MCF 10A (cell line): ENCODE measurements at regions not wholly inside any gene's neighbourhood (a gene's known extent, or its start where the extent isn't known, plus 50 kb on each side); places are given as distances from the start of the nearest gene placed in this dataset.

Experiments used
- BruUV-seq: library from RNA; stranded (reverse); fragments of 400-500 nt; replicated peaks from 2 replicates; lab custom pipeline; 2021; lab: Mats Ljungman, UMichigan
- CTCF ChIA-PET: fragments of 300-600 bp; sonication (Branson Sonifier 250); formaldehyde crosslinking; extraction: SDS; loops from one replicate; lab custom pipeline; 2021; ENCODE audit warnings: antibody characterized with exemption, inconsistent platforms; lab: Yijun Ruan, JAX
- POLR2A ChIA-PET: fragments of 300-600, 350-650 bp; sonication (Branson Sonifier 250); formaldehyde crosslinking; extraction: SDS; loops from one replicate; lab custom pipeline; 2020; ENCODE audit warnings: antibody characterized with exemption, inconsistent platforms; lab: Yijun Ruan, JAX
- DNase-seq: peaks from one replicate; pipeline ENCODE4 v3.0.0-alpha.2; 2018; ENCODE audit not compliant: unreplicated experiment
- H3K27ac Mint-ChIP-seq: one replicate; pipeline ENCODE4 v1.8.0; 2022; ENCODE audit warnings: mild to moderate bottlenecking, low read depth, mixed read lengths; ENCODE audit not compliant: unreplicated experiment
- H3K27me3 Mint-ChIP-seq: one replicate; pipeline ENCODE4 v1.8.0; 2022; ENCODE audit warnings: mixed read lengths; ENCODE audit not compliant: insufficient read depth, unreplicated experiment
- H3K36me3 Mint-ChIP-seq: one replicate; pipeline ENCODE4 v1.8.0; 2022; ENCODE audit warnings: mild to moderate bottlenecking, moderate library complexity, mixed read lengths; ENCODE audit not compliant: insufficient read depth, unreplicated experiment
- H3K4me1 Mint-ChIP-seq: one replicate; pipeline ENCODE4 v1.8.0; 2022; ENCODE audit warnings: mixed read lengths; ENCODE audit not compliant: insufficient read depth, unreplicated experiment
- H3K4me3 Mint-ChIP-seq: one replicate; pipeline ENCODE4 v1.8.0; 2022; ENCODE audit warnings: mild to moderate bottlenecking, moderate library complexity, mixed read lengths; ENCODE audit not compliant: unreplicated experiment
- H3K9me3 Mint-ChIP-seq: one replicate; pipeline ENCODE4 v1.8.0; 2022; ENCODE audit warnings: mixed read lengths; ENCODE audit not compliant: unreplicated experiment
- intact Hi-C: fragments of 100-400 bp; cut with micrococcal nuclease; formaldehyde crosslinking; loops from 2 replicates; pipeline ENCODE4 v1.14.1; 2022
- TF ChIP-seq, protein P1 (sequence below): fragments of 200-600 bp; IDR thresholded peaks from one replicate; pipeline ENCODE4 v1.8.0; 2022; ENCODE audit warnings: antibody characterized with exemption, mild to moderate bottlenecking; ENCODE audit not compliant: unreplicated experiment

DNA sequence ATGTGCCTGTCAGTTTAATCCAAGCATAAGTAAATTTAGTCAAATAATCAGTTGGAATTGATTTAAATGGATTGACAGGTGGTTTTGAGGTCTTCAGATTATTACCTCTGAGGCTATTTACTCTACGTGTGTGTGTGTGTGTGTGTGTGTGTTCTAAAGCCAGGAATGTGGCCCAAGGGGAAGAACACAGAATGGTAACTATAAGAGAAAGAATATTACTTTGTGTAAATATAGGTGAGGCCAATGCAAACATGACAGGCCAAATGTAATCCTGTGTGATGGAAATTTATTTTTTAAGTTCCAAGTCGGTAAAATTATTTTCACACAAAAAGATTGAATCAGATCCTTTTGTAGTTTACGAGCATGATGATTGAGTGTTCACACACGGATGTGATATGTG, 390.0 kb downstream of the PLK2 start:
- H3K27ac Mint-ChIP-seq: no peak overlapping the region
- intact Hi-C loops: no loop called here
- ChIA-PET POLR2A (no interaction called here), CTCF (no interaction called here)
- H3K36me3 Mint-ChIP-seq: peaks cover 5% of the 10 kb centered on the region
- no peaks in the 10 kb centered on the region for H3K4me1 Mint-ChIP-seq
- TF ChIP-seq, protein P1, sequence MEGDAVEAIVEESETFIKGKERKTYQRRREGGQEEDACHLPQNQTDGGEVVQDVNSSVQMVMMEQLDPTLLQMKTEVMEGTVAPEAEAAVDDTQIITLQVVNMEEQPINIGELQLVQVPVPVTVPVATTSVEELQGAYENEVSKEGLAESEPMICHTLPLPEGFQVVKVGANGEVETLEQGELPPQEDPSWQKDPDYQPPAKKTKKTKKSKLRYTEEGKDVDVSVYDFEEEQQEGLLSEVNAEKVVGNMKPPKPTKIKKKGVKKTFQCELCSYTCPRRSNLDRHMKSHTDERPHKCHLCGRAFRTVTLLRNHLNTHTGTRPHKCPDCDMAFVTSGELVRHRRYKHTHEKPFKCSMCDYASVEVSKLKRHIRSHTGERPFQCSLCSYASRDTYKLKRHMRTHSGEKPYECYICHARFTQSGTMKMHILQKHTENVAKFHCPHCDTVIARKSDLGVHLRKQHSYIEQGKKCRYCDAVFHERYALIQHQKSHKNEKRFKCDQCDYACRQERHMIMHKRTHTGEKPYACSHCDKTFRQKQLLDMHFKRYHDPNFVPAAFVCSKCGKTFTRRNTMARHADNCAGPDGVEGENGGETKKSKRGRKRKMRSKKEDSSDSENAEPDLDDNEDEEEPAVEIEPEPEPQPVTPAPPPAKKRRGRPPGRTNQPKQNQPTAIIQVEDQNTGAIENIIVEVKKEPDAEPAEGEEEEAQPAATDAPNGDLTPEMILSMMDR: no peak
- DNase-seq: no peak
- H3K27me3 Mint-ChIP-seq: no peaks in the 10 kb centered on the region
- H3K9me3 Mint-ChIP-seq: peaks cover 7% of the 10 kb centered on the region
- H3K4me3 Mint-ChIP-seq: no peak overlapping the region
- no TSS peak for BruUV-seq

DNA sequence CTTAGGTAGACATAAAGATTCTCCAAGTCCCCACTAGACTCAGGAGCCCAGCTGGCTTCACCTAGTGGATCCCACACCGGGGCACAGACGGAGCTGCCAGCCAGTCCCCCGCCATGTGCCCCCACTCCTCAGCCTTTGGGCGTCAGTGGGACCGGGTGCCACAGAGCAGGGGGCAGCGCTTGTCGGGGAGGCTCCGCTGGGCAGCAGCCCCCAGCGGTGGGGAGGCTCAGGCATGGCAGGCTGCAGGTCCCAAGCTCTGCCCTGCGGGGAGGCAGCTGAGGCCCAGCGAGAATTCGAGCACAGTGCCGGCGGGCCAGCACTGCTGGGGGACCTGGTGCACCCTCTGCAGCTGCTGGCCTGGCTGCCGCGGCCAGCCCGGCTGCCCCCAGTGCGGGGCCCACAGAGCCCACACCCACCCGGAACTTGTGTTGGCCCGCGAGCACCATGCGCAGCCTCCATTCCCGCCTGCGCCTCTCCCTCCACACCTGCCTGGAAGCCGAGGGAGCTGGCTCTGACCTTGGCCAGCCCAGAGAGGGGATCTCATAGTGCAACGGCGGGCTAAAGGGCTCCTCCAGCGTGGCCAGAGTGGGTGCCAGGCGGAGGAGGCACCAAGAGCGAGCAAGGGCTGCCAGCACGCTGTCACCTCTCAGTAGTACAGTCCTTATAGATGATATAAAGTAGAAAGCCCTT, 390.7 kb downstream of the PLK2 start:
- no peak for DNase-seq
- CTCF ChIA-PET: interaction anchor here (0.7 kb wide), 2 partner anchors 19 to 392 kb away, joined by 3 read pairs; no protein-coding TSS in a partner anchor
- H3K27ac Mint-ChIP-seq: no peak overlapping the region

DNA sequence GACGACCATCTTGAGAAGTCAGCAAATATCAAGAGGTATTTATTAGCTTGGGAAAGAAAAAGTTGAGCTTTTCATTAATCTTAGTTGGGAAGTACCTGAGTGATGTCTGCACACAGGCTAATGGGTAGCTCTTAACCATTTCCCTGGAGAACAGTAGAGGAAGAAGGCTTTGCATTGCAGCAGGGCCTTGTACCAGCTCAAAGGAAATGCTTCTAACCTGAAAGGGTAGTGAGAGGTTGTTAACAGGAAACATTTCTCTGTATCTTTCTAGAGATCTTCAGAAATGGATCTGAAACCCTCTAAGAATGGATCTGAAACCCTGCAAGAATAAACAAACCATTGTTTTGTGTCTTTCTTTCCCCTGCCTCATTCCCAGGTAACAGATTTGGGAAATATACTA, 393.3 kb downstream of the PLK2 start:
- no peaks in the 10 kb centered on the region for H3K27me3 Mint-ChIP-seq
- H3K4me3 Mint-ChIP-seq: no peak overlapping the region
- no peak for DNase-seq
- no TSS peak for BruUV-seq
- TF ChIP-seq, protein P1: no peak
- H3K27ac Mint-ChIP-seq: no peak overlapping the region
- intact Hi-C loops: no loop called here
- ChIA-PET POLR2A (interaction anchor here (0.6 kb wide), 1 partner anchor 397 kb away, joined by 3 read pairs; no protein-coding TSS in a partner anchor), CTCF (no interaction called here)
- peaks cover 7% of the 10 kb centered on the region for H3K9me3 Mint-ChIP-seq
- no peaks in the 10 kb centered on the region for H3K4me1 Mint-ChIP-seq
- H3K36me3 Mint-ChIP-seq: peaks cover 5% of the 10 kb centered on the region

More for the DNA sequence above, 390.7 kb downstream of the PLK2 start:
- H3K36me3 Mint-ChIP-seq: peaks cover 5% of the 10 kb centered on the region
- no peaks in the 10 kb centered on the region for H3K27me3 Mint-ChIP-seq
- H3K9me3 Mint-ChIP-seq: peaks cover 7% of the 10 kb centered on the region
- POLR2A ChIA-PET: no interaction called here
- H3K4me1 Mint-ChIP-seq: no peaks in the 10 kb centered on the region
- no peak overlapping the region for H3K4me3 Mint-ChIP-seq
- BruUV-seq: no TSS peak
- intact Hi-C loops: no loop called here
- TF ChIP-seq, protein P1: no peak

DNA sequence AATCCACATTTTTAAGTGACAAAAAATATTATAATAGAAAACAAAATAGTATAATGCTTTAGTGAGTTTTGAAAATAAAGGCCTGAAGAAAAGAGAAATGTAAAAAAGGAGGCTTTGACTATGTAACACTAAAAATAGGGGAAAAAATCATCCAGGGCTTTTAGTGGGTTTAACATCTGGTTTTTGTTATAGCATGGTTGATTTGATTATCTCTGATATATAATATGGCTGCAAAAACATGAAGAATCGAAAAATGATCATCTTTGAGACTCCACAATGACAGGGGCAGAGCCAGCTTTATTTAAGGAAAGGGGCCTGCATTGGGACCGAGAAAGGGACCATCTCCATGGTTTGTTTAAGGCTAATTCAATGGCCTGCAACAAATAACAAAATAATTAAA, 393.8 kb downstream of the PLK2 start:
- H3K36me3 Mint-ChIP-seq: peaks cover 5% of the 10 kb centered on the region
- BruUV-seq: no TSS peak
- no peak for DNase-seq

More for the DNA sequence above, 393.8 kb downstream of the PLK2 start:
- Mint-ChIP-seq H3K27ac (no peak overlapping the region), H3K4me3 (no peak overlapping the region), H3K9me3 (peaks cover 7% of the 10 kb centered on the region), H3K27me3 (no peaks in the 10 kb centered on the region), H3K4me1 (no peaks in the 10 kb centered on the region)
- TF ChIP-seq, protein P1: no peak
- ChIA-PET CTCF (no interaction called here), POLR2A (interaction anchor here (0.6 to 1.7 kb wide), 2 partner anchors 9 to 397 kb away, joined by 3 to 4 read pairs; no protein-coding TSS in a partner anchor)
- intact Hi-C loops: no loop called here
